ENCODE measurements at regions not wholly inside any gene's neighbourhood (a gene's known extent, or its start where the extent isn't known, plus 50 kb on each side); places are given as distances from the start of the nearest gene placed in this dataset.

- no peak for TF ChIP-seq POLR2A (IDR thresholded peaks at IDR 0.05; ENCODE audit: low read length)
- TF ChIP-seq GATA1 (IDR thresholded peaks at IDR 0.05; ENCODE audit: low read depth, low read length), result no peak
Observed at GRCh38 chr14:32258336-32258993, 55.4 kb upstream of the RNU6-8 start.

All from erythroblast (primary cell).